NCI-H128 (cell line): ENCODE measurements at regions not wholly inside any gene's neighbourhood (a gene's known extent, or its start where the extent isn't known, plus 50 kb on each side); places are given as distances from the start of the nearest gene placed in this dataset.
"Not testable (repeated sequence)": the region's sequence is repeated elsewhere in the genome, so short reads cannot be mapped to it uniquely, and the experiment has no call there.

Experiments
- DNase-seq: peaks from one replicate; lab custom pipeline; 2025; ENCODE audit not compliant: unreplicated experiment; lab: John Stamatoyannopoulos, UW

DNA sequence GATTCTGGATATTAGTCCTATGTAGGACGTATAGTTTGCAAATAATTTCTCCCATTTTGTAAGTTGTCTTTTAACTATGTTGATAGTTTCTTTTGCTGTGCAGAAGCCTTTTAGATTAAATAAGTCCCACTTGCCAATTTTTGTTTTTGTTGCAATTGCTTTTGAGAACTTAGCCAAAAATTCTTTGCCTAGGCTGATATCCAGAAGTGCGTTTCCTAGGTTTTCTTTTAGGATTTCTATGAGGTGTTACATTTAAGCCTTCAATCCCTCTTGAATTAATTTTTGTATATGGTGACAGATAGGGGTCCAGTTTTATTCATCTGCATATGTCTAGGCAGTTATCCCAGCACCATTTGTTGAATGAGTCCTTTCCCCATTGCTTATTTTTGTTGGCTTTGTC is 264.4 kb upstream of the OR4E1 start:
- no peak for DNase-seq

DNA sequence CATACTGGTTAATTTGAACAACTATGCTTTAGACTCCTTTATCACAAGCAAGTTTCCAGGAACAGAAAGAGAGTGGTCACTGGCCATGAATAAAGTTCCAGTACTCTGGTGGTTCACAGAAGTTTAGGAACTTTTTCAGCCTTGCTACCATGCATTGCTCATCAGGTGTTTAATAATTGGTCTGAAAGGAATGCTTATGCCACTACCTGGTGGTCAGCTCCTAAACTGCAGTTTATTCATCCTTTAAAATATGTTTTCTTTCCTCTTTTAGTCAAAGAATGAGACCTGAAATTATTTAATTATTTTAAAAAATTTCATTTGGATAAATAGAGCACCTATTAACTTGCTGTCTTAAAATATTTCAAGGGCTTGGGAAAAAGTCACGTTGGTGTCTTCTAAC is 260.1 kb upstream of the OR4E1 start:
- no peak for DNase-seq

DNA sequence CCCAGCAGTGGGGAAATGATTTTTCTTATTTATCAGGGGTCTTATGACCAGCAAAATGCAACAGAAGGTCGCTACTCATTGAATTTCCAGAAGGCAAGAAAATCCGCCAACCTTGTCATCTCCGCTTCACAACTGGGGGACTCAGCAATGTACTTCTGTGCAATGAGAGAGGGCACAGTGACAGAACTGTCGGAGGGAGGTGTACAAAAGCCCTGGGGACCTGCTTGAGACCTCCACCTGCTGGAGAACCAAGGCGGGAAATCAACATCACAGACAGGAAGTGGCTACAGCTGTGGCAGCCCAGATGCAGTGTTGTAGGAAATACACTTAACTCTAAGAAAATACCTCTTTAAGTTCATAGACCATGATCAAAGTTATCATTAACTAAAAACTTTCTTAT is 250.9 kb upstream of the OR4E1 start:
- DNase-seq = no peak

DNA sequence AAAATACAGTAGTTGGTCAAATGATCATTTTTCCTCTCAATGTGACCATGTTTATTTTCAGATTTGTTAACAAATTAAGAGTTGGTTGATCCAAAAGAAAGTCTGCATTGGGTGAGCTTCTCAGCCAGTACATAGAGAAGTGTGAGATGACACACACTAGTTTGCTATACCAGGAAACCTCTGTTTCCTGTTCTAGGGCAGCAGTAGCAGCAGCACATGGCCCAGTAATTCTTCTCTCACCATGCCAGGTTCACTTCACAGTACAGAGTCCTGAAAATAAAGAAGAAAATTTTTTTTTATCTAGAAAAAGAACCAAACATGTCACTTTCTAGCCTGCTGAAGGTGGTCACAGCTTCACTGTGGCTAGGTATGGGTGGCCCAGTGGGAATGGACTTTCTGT is 250.2 kb upstream of the OR4E1 start:
- DNase-seq = no peak

DNA sequence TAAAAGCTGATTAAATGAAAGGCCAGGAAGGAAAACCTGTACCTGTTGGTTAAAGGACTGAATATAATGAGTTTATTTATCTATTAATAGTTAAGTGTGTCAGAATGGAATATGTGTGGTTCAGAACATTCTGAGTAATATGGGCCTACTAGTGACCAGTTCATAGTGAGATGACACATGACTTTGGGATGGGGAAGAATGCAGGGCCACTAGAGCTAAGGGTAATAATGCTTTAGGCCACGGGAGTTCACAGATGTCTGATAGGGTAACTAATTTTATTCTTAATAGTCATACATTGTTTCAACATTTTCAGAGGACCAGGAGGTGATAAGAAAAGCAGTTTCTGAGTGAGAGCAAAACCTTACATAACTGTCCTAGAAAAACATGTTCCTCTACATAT is 247.8 kb upstream of the OR4E1 start:
- no peak for DNase-seq

DNA sequence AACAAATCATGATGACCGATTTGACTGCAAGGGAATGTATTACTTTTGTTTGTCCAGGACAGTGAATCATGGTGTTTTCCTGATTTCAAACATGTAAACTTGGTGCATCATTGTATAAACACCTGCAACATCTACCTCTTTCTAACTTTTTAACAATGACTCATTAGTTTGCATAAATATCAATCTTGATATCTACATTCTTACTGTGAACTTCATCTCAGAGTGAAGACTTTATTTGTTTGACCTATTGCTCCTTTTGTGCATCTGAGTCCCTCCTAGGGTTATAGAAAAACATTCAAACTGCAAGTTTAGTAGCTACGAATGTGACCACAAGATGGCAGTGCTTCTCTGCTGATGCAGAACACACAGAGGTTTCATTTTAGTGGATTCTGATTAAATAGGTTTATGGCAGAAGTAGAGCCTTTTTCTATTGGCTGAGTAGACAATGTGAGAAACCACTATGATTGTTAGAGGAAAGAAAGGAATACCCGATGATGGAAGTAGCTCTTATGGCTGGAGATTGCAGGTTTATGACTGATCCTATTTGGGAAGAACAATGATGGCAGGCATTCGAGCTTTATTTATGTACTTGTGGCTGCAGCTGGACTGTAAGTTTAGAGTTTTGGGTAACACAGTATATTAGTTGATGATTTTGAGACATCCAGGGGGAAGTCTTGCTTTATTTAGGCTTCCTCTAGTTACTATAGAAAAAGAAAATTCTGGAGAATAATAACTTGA is 244.2 kb upstream of the OR4E1 start:
- no peak for DNase-seq

GRCh38 chr14:21915826-21916225 is 242.2 kb upstream of the OR4E1 start:
- no peak for DNase-seq

DNA sequence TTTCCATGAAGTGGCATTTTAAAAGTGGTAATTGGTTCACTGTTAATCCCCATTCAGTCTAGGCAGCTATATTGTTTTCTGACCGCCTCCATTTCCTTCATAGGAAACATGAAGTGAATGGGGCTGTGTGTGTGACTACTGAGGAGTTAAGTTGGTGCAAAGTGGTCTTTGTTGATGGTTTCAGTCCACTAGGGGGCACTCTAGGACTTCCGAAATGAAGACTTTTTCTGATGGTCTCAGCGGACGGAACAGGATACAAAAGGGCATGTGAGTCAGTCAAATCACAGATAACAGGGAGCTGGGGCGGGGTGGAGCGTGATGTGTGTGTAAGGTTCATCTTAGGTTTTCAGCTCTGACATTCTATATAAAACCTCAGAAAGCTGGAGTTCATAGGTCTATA is 240.1 kb upstream of the OR4E1 start:
- no peak for DNase-seq

GRCh38 chr14:21912367-21912766 is 238.7 kb upstream of the OR4E1 start:
- no peak for DNase-seq

- no peak for DNase-seq
These were observed 238.3 kb upstream of the OR4E1 start for GRCh38 chr14:21911877-21912276.

- DNase-seq = no peak
These were observed 236.6 kb upstream of the OR4E1 start for GRCh38 chr14:21910260-21910659.

DNA sequence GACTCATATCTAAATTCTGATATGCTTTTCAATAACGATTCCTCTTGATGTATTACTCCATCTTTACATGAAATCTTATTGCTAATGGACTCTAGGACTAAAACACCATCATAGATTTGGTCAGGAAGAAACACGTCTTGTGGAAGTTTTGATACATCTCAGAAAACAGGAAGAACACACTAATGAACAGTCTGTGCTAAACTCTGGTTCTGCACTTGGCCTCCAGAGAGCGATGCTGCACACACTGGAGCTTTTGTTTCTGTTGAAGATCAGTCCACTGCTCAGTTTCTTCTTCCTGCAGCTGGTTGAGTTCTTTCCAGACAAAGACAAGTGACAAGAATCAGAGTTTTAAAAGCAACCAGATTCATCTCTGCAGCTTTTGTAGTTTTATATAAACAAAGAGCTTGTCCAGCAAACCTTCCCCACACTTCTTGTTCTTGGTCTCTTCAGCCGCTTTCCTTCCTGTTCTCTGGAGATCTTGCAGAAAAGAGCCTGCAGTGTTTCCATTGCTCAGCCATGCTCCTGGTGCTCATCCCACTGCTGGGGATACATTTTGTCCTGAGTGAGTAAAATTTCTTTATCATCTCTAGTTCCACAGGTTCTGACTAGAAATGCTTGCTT is 229.1 kb upstream of the OR4E1 start:
- DNase-seq = no peak

GRCh38 chr14:21894898-21895194 is 221.2 kb upstream of the OR4E1 start:
- DNase-seq = not testable (repeated sequence)

DNA sequence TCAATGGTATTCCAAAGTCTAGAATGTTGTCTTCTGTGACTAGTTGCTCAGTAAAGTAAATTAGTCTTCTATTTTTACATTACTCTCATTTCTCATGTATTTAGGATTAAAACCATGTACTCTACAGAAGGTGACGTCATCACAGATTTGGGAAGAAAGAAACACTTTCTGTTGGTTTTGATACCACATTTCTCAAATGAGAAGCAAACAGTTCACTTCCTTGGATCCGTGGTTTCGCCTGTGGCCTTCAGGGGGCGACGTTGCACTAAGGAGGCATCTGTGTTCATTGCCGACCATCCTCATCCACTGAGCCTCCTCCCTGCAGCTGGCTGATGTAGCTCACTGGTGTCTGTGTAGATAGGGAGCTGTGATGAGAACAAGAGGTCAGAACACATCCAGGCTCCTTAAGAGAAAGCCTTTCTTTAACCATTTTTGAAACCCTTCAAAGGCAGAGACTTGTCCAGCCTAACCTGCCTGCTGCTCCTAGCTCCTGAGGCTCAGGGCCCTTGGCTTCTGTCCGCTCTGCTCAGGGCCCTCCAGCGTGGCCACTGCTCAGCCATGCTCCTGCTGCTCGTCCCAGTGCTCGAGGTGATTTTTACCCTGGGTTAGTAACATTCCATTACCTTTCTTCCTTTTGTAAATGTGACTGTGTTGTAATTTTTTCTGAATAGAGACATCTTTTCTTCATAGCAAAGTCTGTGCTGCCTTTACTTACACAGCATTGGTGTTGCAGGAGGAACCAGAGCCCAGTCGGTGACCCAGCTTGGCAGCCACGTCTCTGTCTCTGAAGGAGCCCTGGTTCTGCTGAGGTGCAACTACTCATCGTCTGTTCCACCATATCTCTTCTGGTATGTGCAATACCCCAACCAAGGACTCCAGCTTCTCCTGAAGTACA is 220.6 kb upstream of the OR4E1 start:
- no peak for DNase-seq

DNA sequence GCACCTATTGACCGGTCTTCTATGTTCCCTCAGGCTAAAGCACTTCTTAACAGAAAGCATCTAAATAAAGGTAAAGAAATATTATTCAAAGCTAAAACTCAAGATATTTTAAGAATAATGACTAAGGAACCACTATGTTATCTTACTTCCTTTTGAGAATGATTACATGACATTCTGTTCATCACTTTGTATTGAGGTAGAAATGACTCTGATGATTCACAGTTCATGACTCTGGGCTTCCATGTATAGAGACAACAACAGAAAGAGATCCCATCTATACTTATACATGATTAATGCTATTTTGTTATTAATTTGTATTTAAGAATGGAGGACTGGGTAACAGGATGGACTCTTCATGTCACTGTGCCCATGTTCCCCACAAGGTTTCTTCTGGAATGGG is 218.3 kb upstream of the OR4E1 start:
- no peak for DNase-seq

DNA sequence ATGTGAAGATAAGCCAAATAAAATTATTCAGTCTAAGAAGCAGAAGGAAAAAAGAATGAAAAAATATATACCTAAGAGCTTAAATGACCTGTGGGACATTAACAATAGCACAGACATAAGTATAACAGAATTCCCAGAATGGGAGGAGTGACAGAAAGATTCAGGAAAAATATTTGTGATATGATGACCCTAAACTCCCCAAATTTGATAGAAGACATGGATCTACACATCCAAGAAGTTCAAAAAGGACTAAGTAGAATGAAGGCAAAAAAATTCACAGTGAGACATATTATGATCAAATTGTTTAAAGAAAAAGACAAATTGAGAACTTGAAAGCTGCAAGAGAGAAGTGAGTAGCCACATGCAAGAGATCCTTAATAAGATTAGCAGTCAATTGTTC is 211.4 kb upstream of the OR4E1 start:
- no peak for DNase-seq

GRCh38 chr14:21882226-21882625 is 208.6 kb upstream of the OR4E1 start:
- no peak for DNase-seq

DNA sequence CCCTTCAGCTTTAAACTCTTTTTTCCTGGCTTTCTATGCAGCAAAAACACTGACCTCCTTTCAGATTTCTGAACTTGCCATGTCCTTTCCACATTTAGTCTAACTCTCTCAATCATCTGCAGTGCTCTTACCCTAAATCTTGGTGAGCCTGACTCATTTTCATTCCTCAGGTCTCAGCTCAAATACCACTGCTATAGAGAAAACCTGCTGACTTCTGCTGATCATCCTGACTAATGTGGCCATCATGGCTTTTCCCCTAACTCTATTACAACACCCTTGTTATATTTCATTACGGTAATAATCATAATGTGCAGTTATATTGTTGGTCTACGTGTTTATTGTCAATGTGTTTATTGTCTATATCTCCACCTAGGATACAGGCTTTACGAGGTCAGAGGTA is 207.3 kb upstream of the OR4E1 start:
- no peak for DNase-seq

DNA sequence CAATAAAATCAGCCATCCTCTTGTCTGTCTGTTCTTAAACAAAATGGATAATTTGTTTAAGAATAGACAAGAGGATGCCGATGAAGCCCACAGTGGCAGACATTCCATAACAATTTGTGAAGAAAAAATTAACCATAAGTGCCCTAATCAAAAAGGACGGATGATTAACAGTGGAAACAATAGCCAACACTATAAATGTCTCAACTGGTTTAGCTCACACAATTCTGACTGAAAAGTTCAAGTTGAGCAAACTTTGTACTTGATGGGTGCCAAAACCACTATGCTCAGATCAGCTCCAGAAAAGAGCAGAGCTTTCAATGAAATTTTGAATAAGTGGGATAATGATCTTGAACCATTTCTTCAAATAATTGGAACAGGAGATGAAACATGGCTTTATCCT is 202.2 kb upstream of the OR4E1 start:
- DNase-seq = no peak

- no peak for DNase-seq
These were observed 201.3 kb upstream of the OR4E1 start for GRCh38 chr14:21874946-21875345.

GRCh38 chr14:21874167-21874566 is 200.5 kb upstream of the OR4E1 start:
- no peak for DNase-seq

GRCh38 chr14:21868442-21869046 is 194.9 kb upstream of the OR4E1 start:
- DNase-seq = no peak
